Hematopoietic multipotent progenitor cell treated with erythropoietin and hydrocortisone succinate and interleukin-3 and kit ligand, for 17 days (in vitro differentiated cells): ENCODE measurements at regions not wholly inside any gene's neighbourhood (a gene's known extent, or its start where the extent isn't known, plus 50 kb on each side); places are given as distances from the start of the nearest gene placed in this dataset.
"Not testable (repeated sequence)": the region's sequence is repeated elsewhere in the genome, so short reads cannot be mapped to it uniquely, and the experiment has no call there.

ENCODE experiments used
- DNase-seq: peaks from one replicate; pipeline ENCODE4 v3.0.0-alpha.2; 2015; ENCODE audit warnings: low spot score

DNA sequence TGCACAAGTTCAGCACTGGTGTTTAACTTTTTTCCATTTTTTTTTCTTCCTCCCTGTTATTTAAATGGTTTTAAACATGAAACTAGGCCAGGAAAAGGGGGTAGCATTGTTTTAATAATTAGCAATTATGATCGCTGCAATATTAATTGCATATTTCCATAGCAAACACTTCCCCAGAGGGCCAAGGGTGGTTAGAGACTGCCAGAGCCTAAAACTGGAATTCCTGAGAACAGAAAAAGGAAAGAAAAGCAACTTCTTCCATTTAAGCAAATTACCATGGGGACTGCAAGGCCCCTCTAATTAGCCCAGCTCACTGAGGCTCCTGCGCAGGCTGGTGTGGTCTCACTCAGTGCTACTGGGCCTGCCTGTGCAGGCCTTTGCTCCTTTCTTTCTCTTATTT is 201.5 kb downstream of the SMAD2 start:
- no peak for DNase-seq

GRCh38 chr18:47727409-47727808 is 203.1 kb downstream of the SMAD2 start:
- DNase-seq: no peak

- no peak for DNase-seq
Observed at GRCh38 chr18:47726550-47726949, 203.9 kb downstream of the SMAD2 start.

DNA sequence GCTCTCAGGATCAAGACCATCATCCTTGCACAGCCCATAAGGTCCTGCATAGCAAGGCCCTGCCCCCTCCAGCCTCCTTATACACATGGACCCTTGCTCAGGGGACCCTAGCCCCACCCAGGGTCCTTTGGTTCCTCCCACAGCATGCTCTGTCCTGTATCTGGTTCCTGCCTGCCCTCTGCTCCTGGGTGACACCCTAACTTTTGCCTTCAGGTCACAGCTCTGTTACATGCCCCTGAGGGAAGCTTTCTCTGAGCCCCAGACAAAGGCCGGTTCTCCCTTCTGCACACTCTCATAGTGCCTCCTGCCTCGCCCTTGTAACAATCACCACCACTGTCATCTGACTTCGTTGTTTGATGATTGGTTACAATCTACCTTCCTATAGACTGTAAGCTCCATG is 204.8 kb downstream of the SMAD2 start:
- no peak for DNase-seq

DNA sequence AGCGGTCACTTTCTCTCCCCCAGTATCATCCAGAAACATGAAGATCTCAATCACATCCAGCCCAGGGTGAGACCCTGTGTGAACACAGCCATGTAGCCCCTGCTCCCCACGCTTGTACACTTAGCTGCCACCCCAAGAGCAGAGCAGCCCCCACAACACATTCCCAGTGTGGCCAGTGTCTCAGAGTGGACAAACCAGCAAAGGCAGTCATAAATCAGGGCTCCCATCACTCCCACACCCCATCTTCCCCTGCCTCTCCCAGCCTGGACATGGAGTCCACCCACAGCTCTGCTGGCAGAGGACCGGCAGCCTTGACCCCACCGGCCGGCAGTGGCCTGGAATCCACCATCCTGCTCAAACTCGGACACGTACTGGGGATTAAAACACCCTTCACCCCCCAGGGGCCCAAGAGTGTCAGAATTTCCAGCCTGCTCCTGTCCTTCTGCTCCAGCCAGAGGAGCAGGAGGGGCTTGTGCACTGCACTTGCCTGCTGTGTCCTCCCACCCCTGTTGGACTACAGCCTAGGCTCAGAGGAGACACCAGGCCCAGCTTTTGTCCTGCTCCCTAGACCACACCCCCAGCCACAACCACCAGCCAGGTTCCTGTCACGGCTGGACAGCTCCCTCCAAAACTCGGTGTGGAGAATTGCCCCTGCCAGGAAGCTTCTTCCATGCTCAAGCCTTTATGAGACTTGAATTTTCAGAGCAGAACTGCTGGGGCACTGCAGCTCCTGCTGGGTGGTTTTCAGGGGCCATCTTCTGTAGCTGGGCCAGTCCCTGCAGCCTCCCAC is 206.1 kb downstream of the SMAD2 start:
- DNase-seq: no peak

DNA sequence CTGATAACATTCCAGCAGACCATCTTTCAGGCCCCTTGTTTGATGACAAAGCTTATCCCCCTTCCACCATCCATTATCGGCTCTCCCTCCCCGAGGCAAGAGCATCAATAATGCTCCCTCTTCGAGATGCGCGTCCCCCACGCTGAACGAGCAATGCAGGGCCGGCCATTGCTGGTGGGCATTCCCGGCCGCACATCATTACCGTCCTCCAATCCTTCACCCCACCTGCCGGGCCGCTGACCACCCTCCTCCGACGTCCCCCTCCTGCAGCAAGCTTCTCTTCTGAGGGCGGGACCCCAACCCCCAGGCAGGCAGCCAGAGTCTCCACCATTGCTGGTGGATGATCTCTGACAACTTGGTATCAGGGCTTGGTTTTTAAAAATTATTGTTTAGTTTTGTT is 208.6 kb downstream of the SMAD2 start:
- no peak for DNase-seq

DNA sequence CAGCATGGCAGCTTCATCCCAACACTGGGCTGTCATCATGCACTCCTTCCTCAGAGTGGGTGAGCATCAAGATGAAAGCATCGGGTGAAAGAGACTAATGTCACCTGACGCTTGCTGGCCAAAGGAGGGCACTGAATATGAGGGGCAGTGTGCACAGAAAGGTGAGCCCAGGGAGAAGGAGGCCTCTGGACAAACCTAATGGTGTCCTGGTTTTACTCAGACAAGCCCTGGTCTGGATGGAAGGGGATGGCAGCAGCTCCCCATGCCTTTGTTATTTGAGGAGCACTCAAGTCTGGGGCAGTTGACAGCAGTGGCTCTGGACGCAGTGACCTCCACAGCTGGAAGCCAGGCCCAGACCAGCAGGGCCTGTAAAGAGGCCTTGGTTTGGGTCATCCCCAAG is 209.7 kb downstream of the SMAD2 start:
- no peak for DNase-seq

DNA sequence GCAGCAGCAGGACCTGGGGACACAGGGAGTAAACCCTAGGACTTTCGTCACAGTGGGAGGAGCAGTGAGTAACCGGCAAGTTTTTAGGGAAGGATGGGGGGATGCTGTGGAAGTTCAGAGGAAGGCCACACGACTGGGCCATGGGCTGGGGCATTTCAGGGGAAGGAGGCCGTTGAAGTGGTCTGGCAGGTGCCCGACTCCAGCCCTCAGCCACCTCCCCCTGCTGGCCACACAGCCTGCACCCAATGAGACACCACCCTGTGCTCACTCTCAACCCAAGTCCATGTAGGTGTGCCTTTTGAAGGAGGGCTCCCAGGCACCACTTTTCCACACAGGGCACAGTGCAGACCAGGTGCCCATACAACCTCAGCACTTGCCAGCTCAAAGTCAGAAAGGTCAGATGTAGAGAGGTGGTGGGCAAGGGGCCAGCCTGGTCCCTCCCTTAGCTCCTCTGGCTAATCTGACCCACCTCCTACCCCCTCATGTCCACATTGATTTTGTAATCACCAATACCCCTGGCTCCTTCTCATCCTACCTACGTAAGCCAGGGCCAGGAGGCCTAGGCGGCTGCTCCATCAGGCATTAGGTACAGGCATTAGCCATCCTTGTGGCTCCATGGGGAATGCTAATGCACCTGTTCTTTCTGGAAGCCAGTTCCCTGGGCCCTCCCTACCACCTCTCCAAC is 211.2 kb downstream of the SMAD2 start:
- DNase-seq: no peak

DNA sequence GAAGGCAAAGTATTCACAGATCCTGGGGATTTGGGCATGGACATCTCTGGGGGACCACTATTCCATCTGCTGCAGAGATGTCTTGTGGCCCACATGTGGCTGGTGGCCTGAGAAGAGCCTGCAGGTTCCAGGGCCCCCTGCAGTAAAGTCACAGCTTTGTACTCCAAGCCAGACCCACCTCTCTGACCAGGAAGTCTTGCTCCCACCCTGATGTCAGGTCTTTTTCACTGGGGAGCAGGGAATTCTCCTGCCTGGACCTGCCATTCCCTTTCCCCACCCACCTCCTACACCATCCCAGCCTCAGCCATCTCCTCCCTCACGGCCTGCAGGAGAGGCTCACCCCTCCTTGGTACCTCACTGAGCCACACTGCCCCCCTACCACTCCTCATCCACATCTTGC is 211.8 kb downstream of the SMAD2 start:
- no peak for DNase-seq

DNA sequence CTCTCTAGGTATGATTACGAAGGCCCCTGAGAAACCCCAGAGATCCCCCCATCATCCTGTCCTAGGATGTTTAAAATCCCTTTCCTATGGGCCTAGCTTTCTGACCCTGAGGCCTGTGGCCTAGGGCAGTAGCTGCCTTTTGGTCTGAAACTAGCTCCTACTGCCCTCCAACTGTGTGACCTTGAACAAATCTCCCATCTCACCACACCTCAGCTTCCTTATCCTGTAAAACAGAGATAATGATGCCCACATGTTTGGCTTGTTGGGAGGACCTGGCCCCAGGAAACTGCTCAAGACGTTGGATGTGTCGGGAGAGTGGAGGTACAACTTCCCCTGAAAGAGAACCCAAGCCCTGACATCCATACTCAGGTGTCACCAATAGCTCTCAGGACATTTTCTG is 213.2 kb downstream of the SMAD2 start:
- DNase-seq: no peak

DNA sequence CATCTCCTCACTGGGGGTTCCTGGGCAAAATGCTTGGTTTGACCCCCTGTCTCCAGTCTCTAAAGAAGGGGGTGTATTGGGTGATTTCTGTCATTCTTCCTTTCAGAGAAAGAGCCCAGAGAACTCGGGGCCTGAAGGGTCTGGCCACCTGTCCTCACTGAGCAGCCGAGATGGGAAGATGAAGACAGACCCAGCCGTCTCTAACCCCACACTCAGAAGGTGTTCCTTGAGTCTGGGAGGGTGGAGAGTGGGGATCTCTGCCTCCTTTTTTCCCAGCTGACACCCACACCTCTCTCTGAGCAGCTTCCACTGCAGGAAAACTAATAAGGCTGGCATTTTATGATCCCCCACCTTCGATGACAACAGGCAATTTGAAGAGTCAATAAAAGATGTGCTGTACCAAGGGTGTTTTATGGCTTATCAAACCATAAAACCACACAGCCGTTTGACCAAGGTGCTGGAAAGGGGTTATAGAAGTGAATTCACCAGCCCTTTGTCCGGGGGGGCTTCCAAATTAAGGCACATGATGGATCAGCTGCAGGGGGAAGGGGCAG is 213.8 kb downstream of the SMAD2 start:
- no peak for DNase-seq

- no peak for DNase-seq
Observed at GRCh38 chr18:47710451-47710850, 220.0 kb downstream of the SMAD2 start.

- DNase-seq: no peak
Observed at GRCh38 chr18:47709556-47709955, 220.9 kb downstream of the SMAD2 start.

- DNase-seq: no peak
Observed at GRCh38 chr18:47708206-47708605, 222.3 kb downstream of the SMAD2 start.

GRCh38 chr18:47701134-47701533 is 229.3 kb downstream of the SMAD2 start:
- DNase-seq: no peak

DNA sequence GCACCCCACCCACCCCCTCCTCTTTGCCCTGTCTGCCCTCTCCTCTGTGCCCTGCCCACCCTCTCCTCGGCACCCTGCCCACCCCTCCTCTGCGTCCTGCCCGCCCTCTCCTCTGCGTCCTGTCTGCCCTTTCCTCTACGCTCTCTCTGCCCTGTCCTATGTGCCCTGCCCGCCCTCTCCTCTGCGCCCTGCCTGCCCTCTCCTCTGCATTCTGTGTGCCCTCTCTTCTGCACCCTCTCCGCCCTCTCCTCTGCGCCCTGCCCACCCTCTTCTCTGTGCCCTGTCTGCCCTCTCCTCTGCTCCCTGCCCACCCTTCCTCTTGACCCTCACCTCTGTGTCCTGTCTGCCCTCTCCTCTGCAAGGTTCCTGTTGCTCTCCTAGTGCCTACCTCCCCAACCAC is 233.6 kb downstream of the SMAD2 start:
- no peak for DNase-seq

DNA sequence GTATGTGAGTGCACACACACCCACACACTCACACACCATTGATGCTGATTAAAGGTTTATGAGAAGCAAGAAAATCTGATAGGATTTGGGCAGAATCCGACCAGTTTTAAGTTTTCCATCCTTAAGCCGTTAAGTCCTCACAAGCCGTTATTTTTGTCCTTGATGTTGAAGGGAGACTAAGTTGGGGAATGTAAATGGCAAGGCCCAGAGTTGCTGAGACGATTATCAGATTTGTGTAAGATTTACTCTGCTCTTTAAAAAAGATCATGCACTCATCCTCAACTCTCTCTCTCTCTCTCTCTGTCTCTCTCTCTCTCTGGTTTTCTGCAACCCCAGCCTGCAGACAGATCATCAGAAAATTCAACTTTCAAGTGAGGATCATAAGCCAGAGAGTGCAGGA is 238.8 kb downstream of the SMAD2 start:
- no peak for DNase-seq

DNA sequence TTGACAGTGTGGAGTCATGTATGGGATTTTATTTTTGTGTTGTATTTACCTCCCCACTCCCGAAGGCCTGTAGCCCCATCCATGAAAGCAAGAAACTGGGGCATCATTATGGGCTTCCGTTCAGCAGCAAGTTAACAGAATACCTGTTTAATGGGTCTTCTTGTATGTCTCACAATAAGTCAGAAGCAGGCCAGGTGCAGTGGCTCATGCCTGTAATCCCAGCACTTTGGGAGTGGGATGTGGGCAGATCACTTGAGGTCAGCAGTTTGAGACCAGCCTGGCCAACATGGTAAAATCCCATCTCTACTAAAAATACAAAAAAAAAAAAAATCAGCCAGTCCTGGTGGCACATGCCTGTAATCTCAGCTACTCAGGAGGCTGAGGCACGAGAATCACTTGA is 239.7 kb downstream of the SMAD2 start:
- DNase-seq: not testable (repeated sequence)

GRCh38 chr18:47689371-47689770 is 241.1 kb downstream of the SMAD2 start:
- DNase-seq: no peak

DNA sequence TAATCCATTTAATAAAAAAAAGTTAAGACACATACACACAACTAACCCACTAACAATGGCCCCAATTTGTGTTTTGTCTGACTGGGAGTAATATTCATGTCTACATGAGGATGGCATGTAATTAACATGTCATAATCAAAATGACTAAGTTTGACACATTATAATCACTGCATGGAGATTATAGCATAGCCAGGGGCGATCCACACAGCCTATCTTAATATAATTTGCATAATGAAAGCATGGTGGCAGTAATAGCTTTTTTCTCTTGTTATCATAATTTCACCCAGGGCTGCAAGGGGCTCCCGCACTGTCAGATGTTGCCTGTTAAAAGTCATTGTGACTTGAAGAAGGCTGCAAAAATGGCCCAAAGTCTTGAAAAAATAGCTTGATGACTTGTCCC is 243.7 kb downstream of the SMAD2 start:
- no peak for DNase-seq

DNA sequence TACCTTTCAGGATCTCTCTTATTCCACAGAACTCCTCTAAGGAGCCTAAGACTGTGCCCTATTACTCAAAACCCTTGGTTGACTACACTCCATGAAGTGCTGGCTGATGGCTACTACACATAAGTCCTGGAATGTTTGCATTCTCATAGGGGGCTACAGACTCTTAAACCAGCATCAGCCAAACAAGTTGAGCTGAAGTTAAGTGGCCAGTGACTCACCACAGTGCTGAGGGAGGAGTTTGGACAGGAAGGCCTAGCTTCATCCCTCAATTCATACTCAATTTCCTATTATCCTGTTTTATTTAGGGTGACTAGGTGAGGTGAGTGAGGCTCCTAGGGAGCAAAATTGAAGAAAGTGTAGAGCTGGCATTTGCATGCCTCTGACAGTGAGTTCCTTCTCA is 246.7 kb downstream of the SMAD2 start:
- no peak for DNase-seq

GRCh38 chr18:47682876-47683275 is 247.6 kb downstream of the SMAD2 start:
- no peak for DNase-seq

GRCh38 chr18:47680488-47680887 is 250.0 kb downstream of the SMAD2 start:
- DNase-seq: no peak

DNA sequence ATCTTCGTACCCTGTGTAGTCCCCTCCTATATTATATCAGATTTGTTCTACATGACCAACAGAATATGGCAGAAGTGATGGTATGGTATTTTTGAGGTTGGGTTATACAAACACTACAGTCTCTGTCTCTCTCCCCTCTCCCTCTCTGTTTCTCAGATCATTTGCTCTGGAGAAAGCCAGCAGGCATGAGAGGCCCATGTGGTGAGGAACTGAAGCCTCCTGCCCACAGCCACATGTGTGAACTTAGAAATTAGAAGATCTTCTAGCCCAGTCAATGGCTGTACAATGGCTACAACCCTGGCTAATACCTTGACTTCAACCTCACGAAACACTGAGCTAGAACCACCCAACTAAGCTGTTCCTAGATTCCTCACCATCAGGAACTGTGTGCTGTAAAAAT is 250.6 kb downstream of the SMAD2 start:
- DNase-seq: no peak
